Cerebellar cortex (tissue), 1 donor: ENCODE measurements at regions not wholly inside any gene's neighbourhood (a gene's known extent, or its start where the extent isn't known, plus 50 kb on each side); places are given as distances from the start of the nearest gene placed in this dataset.
"Not testable (repeated sequence)": the region's sequence is repeated elsewhere in the genome, so short reads cannot be mapped to it uniquely, and the experiment has no call there.

Experiments used
- DNase-seq: peaks from one replicate; pipeline ENCODE4 v3.0.0-alpha.2; 2015; ENCODE audit warnings: low spot score

DNA sequence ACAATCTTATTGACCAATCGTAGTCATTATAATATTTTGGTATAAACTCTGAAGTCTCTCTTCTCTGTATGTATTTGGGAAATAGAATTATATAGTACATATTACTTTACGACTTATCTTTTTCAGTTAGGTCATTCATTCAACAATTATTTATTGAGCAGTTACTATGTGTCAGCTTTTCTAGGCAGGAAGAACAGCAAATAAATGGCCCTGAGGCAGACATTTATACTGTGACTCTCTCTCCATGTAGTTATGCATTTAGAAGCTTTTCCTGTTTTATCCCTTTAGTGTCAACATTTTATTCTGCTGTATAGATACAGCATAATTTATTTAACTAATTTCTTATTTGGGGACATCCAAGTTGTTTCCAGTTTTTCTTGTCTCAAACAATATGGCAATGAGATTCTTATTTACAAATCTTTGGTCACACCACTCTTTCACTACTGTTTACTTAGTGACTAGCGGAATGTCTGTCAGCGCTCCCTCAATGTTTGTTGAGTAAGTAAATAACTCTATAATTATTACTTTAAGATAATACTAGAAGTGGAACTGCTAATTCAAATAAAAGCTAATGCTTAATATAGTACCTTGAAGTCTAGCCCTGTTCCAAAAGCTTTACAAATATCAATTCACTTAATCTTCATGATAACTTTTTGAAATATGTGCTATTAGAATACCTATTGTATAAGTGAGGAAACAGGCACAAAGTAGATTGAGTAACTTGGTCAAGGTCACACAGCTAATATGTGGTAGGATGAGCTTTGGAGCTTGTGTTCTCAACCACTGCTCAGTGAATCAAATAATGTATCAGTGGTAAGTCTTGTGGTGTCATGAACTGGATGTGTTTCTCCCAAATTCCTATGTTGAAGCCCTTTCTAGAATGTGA, 465.6 kb downstream of the SIPA1L2 start:
- no peak for DNase-seq

DNA sequence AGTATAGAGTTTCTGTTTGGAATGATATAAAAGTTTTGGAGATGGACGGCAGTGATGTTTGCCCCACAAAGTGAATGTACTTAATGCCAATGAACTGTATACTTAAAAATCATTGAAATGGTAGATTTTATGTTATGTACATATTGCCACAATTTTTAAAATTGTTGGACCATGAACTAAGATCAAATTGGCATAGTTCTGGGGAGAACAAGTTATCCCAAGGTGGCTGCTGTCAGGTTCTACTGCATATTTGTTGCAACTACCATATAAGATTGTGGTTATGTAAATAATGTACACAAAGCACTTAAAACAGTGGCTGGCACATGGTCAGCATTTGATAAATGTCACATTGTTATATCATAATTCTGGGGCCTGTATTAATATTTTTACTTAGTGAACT, 466.4 kb downstream of the SIPA1L2 start:
- DNase-seq: no peak

DNA sequence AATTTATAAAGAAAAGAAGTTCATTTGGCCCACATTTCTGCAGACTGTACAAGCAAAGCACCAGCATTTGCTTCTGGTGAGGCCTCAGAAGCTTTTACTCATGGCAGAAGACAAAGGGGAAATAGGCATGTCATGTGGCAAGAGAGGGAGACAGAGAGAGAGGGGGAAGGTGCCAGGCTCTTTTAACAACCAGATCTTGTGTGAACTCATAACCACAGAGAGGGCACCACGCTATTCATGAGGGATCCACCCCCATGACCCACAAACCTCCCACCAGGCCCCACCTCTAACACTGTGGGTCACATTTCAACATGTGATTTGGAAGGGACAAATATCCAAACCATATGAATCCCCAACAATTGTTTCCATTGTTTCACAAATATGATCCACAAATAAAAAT, 467.9 kb downstream of the SIPA1L2 start:
- DNase-seq: no peak

DNA sequence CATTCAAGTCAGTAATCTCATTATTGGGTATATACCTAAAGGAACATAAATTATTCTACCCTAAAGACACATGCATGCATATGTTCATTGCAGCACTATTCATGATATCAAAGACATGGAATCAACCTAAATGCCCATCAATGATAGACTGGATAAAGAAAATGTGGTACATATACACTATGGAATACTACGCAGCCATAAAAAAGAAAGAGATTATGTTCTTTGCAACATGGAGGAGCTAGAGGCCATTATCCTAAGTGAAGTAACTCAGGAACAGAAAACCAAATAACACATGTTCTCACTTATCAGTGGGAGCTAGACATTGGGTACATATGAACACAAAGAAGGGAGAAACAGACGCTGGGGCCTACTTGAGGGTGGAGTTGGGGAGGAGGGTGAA, 471.4 kb downstream of the SIPA1L2 start:
- not testable (repeated sequence) for DNase-seq

DNA sequence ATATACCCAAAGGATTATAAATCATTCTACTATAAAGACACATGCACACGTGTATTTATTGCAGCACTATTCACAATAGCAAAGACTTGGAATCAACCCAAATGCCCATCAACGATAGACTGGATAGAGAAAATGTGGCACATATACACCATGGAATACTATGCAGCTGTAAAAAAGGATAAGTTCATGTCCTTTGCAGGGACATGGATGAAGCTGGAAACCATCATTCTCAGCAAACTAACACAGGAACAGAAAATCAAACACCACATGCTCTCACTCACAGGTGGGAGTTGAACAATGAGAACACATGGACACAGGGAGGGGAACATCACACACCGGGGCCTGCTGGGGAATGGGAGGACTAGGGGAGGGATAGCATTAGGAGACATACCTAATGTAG, 473.9 kb downstream of the SIPA1L2 start:
- DNase-seq: not testable (repeated sequence)

DNA sequence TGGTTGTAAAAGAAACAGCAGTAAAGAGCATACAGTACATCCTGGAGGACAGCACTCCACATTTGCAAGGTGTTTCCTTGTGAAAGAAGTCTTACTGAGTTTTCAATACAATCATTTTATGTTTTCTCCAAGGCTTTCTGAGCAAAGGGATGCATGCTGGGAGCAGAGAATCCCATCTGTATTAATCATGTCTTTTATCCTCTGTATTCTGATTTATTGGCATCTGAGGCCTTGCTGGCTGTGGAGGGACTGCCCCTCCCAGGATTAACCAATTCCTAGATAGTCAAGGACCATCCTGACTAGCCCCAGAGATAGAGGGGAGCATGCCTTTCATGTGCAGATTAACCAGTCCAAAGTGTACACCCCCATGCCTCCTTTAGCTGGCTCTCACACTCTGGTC, 476.3 kb downstream of the SIPA1L2 start:
- no peak for DNase-seq

DNA sequence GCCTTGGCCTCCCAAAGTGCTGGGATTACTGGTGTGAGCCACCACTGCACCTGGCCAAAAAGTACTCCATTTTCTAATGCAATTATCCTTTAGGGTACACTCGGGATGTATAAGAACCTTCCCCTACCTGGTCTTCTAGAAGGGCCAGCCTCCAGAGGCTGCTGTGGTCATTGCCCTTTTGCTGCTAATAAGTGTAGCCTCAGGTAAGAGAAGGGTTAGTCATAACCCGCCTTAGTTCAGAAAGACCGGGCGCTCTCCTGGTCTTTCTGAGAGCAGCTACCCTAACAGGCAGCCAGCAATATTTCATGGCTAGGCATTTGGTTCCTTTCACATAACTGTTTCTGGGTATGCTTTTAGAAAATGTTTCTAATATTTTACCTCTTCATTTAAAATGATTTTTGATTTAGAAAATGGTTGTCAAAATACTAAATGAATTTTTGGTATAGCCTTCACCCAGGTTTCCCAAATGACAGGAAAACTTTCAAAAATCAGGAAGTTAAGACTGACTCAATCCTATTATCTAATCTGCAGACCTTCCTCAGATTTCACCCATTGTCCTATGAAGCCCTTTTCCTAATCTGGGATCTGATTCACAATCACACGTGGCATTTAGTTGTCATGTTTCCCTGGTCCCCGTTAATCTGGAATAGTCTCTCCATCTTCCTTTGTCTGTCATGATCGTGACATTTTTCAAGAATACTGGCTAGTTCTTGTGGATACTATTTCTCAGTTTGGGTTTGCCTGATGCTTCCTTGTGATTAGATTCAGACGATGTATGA, 479.0 kb downstream of the SIPA1L2 start:
- DNase-seq: no peak

DNA sequence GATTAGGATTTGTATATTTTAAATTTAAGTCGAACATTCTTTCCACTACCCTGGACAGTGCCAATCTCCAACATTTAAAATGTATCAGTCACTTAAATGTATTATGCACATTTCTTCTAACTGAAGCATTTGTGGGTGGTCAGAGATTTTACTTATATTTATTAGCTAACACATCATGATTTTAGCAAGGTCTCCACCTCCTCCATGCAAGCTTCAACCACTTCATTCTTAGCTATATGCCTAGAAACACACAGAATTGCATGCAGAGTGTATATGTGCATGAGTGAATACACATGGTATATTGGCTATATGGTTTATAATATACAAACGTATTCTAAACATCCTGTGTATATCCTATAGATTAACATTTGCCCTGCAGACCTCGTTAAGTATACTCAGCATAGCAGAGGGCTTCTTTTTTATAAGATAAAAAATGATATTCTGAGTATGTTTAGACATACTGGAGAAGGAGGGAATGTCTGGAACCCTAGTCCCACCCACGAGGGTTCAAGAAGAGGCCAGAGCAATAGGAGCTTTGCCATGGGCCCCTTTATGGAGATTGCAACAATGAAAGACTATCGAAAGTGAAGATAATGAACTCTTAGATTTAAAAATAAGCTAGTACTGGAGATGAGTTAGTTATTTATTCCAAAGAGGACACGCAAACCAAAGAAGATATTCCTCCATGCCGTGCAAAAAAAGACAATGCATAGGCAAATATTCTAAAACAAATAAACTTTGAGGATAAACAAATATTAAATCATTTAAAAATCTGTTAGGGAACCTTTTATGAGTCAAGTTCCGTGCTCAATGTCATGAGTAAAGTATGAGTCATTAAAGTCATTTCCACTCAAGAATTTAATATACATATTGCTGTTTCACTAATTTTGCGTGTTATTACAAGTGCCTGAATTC, 480.4 kb downstream of the SIPA1L2 start:
- DNase-seq: no peak

DNA sequence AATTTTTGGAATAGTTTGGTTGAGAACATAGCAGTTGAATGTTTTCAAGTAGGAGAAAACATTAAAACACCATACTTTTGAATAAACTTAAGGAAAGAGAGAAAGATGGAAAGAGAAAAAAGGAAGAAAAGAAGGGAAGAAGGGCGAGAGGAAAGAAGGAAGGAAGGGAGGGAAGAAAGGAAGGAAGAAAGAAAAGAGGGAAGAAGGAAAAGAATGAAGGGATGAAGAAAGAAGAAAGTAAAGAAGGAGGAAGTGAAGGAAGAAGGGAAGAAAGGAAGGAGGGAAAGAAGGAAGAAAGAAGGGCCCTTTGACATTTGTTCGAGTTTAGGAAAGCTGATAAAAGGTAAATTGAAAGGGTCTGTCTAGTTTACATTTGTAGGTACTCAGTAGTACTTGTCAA, 482.7 kb downstream of the SIPA1L2 start:
- no peak for DNase-seq

DNA sequence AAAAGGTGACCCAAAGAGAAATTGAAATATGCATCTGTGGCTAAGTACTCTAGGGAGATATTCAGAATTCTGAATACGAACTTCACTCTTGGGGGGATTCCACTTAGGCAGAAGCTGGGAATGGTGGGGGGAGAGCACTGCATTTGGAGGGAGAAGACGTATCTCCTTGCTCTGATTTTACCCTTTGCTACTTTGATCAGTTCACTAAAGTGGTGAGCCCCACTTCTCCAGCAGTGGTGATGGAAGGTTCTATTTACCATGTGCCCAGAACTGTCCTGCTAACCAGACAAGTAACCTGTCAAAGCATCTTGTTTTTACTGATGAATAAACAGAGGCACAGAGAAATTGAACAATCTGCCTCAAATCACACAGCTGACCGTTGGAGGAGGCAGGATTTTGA, 483.4 kb downstream of the SIPA1L2 start:
- no peak for DNase-seq

DNA sequence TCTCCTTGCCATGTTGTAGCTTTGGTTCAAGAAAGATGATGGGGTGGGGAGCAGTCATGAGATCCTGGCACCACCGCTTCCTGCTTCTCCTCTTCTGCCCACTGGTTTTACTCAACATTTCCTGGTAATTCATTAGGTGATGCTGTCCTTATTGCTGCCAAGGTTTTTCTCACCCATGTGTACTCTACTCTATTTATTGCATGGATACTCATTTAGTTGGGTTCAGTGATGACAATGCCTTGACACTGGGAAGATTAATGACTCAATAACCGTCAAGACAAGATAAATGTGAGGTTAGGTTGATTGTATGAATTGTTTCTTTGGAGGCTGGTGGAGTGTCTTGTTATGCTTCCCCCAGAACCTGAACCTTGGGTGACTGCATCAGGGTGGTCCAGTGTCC, 484.2 kb downstream of the SIPA1L2 start:
- DNase-seq: no peak

DNA sequence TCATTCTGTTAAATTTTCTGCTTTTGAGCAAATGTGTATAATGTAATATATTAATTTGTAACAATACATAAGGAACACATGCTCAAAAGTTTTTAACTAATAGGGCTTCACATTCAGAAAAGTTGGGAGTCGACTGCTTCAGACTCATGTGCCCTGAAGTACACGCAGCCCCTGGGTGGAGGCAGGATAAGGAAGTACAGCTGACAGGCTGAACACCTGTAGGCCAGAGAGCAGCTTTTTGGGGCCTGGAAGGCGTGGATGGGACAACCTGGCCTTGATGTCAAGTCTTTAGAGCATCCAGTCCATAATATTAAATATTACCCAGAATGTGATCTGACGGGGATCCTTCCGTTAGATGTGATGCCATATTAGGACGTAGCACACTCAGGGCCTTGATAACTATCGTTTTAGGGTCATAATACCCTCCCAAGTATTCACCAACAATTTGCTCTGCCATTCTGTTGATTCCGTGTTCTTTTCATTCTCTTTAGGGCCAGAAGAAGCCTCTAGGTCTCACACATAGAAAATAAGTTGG, 485.2 kb downstream of the SIPA1L2 start:
- DNase-seq: no peak

DNA sequence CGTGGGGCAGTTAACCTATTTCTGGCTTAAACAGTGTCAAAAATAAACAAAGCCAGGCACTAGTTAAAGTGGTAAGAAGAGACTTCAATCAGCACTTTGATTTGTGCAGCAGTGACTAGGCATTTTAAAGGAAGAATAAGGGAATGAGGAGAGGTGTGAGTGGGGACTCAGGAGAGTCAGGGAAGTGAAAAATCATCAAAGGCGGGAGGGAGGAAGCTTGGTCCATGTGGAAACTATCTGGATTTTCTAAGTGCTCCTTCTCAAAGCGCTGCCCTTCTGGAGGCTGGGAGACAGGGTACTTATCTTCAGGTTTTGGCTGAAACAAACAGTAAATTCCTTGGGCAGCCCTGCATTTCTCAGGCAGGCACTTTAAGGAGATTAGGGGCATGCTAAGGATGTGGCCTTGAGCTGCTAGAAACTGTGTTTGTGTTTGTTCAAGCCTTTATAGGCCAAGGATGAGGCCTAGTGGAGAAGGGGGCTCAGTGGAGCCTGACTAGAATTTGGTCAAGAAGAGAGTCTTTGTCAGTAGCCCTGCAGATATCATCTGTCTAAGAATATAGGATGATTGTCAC, 486.5 kb downstream of the SIPA1L2 start:
- no peak for DNase-seq

DNA sequence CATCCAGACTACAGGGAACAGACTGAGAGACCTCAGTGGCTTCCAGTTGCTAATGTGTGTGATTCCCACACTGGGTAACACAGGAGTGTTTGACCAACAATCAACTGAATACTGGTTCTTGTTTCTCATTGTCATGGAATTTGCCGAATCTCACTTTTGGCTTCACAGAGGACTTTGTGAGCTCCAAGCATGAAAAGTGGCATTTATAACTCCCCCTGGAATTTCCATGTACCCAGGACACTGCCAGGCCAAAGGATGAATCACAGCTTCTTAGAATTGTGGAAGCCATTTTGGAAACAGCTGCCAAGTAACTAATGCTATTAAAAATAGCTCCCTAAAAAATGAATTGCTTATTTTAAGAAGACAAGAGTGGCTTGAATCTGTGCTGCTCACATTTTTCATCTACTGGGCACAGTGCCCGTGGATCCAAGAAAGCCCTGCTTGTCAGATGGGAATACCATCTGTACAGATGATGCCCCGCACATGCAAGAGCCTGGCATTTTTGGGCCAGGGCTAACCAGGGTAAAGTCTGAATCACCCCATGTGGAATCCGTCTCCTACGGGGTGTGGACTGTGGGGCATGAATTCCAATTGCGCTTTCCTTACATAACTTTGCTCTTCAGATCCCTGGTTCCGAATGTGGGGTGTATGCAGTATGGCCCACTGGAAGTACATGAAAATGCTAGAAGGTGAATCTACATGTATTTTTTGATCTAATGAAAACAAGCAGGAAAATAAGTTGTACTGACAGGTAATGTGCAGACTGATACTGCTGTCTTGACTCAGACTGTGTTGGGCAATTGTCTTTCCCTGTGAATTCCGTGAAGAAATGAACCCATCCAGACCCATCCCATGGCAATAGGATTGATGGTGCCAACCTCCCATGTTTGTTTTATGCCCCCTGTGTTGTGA, 487.3 kb downstream of the SIPA1L2 start:
- no peak for DNase-seq

DNA sequence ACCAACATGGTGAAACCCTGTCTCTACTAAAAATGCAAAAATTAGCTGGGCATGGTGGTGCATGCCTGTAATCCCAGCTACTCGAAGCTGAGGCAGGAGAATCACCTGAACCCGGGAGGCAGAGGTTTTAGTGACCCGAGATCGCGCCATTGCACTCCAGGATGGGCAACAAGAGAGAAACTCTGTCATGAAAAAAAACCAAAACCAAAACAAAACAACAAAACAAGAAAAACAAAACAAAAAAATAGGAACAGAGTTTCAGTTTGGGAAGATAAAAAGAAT, 488.8 kb downstream of the SIPA1L2 start:
- DNase-seq: not testable (repeated sequence)

DNA sequence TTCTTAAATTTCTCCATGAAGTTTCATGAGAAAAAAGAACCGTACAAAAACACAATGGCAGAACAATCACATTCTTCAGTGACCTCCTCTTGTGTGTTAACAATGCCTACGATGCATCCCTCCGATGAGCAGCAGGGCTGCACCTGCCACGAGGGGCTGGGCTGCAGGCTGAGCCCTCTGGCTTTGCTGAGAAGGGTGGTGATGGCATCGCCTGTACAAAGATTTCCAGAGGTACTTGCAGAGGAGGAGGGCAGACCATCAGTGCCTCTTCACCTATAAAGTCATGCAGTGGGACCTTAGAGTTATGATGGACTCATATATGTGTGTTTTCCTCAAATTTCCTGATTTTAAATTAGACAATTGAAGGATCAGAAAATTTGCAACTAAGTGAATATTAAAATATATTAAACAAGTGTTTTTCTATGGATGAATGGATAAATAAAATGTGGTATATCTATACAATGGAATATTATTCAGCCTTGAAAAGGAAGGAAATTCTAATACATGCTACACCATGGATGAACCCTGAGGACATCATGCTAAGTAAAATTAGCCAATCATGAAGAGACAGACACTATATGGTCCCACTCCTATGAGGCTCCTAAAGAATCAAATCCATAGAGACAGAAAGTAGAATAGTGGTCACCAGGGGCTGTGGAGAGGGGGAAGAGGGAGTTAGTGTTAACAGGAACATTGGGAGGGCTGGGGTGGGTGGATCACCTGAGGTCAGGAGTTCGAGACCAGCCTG, 489.3 kb downstream of the SIPA1L2 start:
- no peak for DNase-seq

DNA sequence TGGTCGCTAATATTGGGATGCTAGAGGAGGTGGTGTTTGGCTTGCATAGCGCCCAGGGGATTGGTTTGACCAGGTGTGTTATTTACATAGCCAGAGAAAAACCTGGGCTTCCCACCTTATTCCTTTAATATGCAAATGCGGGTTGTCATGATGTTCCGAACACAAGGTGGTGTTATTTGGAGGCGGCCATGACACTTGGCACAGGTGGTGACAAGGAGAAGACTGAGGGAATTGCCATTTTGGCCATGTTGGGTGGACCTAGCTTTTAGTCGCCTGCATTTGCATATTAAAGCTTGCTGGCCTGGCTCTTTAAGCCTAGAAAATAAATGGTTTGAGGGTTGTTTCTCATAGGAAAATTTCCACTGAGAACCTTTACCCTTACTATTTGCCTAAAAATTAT, 490.5 kb downstream of the SIPA1L2 start:
- DNase-seq: no peak

DNA sequence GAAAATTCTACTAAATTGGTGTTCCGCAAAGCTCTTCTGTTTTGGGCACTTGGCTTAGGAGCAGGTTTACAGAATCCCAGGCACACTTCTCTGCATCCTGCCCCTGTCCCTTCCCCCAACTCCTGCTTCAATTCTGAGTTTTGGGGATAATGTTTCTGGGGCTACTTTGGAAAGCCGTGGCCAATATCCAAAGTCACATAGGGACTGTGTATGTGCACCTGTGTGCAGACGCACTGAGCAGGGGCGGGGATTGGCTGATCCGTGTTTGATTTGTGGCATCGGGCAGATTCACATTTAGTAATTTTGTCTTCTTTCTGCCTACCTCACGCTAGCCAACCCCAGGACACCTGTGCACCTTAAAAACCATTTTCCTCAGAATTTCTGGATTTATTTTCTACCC, 491.9 kb downstream of the SIPA1L2 start:
- DNase-seq: no peak

DNA sequence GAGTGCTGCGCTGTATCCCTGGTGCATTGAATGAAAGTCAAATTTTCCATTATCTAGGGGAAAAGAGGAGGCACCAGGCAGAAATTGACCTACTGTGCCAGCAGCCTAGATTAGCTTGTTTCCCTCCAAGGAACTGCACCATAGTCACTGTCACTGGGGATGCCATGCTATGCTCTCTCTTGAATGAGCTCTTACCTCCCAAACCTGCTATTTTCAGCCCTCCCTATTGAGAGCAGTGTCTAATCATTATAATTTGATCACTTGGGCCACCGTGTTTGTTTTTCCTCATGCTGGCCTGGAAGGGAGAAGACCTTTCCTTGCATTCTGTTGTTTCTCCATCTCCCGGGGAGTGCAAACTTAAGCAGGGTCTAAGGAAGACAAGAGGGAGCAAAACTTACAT, 492.9 kb downstream of the SIPA1L2 start:
- DNase-seq: no peak

DNA sequence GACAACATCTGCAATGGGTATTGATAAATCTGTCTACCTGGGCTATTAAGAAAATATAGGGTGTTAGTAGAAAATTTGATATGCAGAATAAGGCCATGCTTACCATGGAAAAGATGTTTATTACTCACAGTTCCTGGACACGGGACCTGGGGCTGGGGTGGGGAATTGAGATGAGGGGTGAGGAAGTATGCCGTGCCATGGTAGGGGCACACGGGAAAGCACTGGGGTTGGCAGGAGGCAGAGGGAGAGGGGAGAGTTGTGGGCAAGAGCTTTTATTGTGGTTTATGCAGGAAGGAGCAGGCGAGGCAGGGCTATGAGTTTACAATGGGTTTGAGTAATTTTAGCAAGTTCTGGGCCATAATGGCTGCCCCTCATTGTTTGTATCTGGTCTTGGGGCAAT, 493.8 kb downstream of the SIPA1L2 start:
- DNase-seq: no peak
